ENCODE measurements at regions not wholly inside any gene's neighbourhood (a gene's known extent, or its start where the extent isn't known, plus 50 kb on each side); places are given as distances from the start of the nearest gene placed in this dataset.
"Not testable (repeated sequence)": the region's sequence is repeated elsewhere in the genome, so short reads cannot be mapped to it uniquely, and the experiment has no call there.

DNA sequence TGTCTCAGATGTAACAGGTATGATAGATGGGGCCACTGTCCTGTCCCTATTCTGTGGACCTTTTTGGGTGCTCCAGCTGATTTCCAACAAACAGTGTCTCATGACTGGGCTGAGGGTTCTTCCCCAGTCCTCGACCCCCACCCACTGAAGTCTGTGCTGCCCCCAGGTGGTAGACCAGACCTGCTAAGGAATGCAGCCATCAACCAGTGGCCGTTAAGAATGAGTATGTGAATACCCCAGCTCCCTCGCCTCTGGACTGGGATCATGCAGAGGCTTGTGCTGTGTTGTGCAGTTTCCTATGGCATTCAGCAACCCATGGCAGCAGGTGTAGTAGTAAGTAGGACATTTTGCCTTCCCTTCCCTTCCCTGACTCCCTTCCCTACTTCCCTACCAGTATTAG, 183.1 kb upstream of the KAZN start:
- CTCF ChIA-PET (ENCODE audit: partially characterized antibody) = no interaction called here
- no peak for DNase-seq
- no peaks in the 10 kb centered on the region for H3K36me3 ChIP-seq (ENCODE audit: insufficient read depth, low read length)
- POLR2A ChIA-PET (ENCODE audit: partially characterized antibody) = no interaction called here
- intact Hi-C loops (cut with micrococcal nuclease) = no loop called here
- Mint-ChIP-seq H3K27me3 (peaks cover 0 to 6% of the 10 kb centered on the region in 2 donors), H3K36me3 (no peaks in the 10 kb centered on the region), H3K9me3 (peaks cover 0 to 5% (median 2%) of the 10 kb centered on the region in 8 donors), H3K4me3 (no peak overlapping the region), H3K27ac (no peak overlapping the region), H3K4me1 (no peaks in the 10 kb centered on the region)
- H3K9me3 ChIP-seq (ENCODE audit: control insufficient read depth in 1 of 2, low read length in 2 of 2) = no peaks in the 10 kb centered on the region
- no peak overlapping the region for H3K4me3 ChIP-seq (ENCODE audit: low read length in 2 of 2)
- H3K27me3 ChIP-seq (ENCODE audit: insufficient read depth, low read length) = no peaks in the 10 kb centered on the region
- H3K4me1 ChIP-seq (ENCODE audit: insufficient read depth, low read length) = no peaks in the 10 kb centered on the region
- H3K27ac ChIP-seq (ENCODE audit: low read depth, low read length) = no peak overlapping the region

DNA sequence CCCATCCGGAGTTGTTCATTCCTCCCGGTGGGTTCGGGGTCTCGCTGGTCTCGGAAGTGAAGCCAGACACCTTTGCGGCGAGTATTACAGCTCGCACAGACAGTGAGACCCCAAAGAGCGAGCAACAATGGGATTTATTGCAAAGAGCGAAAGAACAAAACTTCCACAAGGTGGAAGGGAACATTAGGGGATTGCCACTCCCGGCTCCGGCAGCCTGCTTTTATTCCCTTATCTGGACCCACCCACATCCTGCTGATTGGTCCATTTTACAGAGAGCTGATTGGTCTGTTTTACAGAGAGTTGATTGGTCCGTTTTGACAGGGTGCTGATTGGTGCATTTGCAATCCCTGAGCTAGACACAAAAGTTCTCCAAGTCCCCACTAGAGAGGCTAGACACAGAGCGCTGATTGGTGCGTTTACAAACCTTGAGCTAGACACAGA, 178.7 kb upstream of the KAZN start:
- H3K4me3 ChIP-seq (ENCODE audit: low read length in 2 of 2); H3K36me3 Mint-ChIP-seq; H3K4me3 Mint-ChIP-seq; H3K36me3 ChIP-seq (ENCODE audit: insufficient read depth, low read length); H3K9me3 ChIP-seq (ENCODE audit: control insufficient read depth in 1 of 2, low read length in 2 of 2); H3K4me1 ChIP-seq (ENCODE audit: insufficient read depth, low read length); DNase-seq; H3K27ac ChIP-seq (ENCODE audit: low read depth, low read length); H3K27ac Mint-ChIP-seq; H3K27me3 Mint-ChIP-seq; intact Hi-C loops (cut with micrococcal nuclease); H3K27me3 ChIP-seq (ENCODE audit: insufficient read depth, low read length); POLR2A ChIA-PET (ENCODE audit: partially characterized antibody); H3K9me3 Mint-ChIP-seq; H3K4me1 Mint-ChIP-seq: not testable (repeated sequence)
- CTCF ChIA-PET (ENCODE audit: partially characterized antibody) = interaction anchor here (1.3 kb wide), 1 partner anchor 8 kb away, joined by 4 read pairs; no protein-coding TSS in a partner anchor

DNA sequence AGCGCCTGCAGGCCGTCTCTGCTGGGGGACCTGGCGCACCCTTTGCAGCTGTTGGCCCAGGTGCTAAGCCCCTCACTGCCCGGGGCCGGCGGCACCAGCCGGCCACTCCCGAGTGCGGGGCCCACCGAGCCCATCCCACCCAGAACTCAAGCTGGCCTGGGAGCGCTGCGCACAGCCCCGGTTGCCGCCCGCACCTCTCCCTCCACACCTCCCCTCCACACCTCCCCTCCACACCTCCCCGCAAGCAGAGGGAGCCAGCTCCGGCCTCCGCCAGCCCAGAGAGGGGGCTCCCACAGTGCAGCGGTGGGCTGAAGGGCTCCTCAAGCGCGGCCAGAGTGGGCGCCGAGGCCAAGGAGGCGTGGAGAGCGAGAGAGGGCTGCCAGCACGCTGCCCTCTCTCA, 177.8 kb upstream of the KAZN start:
- Histone ChIP-seq H3K27me3 (ENCODE audit: insufficient read depth, low read length) (no peaks in the 10 kb centered on the region), H3K4me3 (ENCODE audit: low read length in 2 of 2) (no peak overlapping the region), H3K36me3 (ENCODE audit: insufficient read depth, low read length) (no peaks in the 10 kb centered on the region), H3K4me1 (ENCODE audit: insufficient read depth, low read length) (no peaks in the 10 kb centered on the region), H3K9me3 (ENCODE audit: control insufficient read depth in 1 of 2, low read length in 2 of 2) (no peaks in the 10 kb centered on the region), H3K27ac (ENCODE audit: low read depth, low read length) (no peak overlapping the region)
- intact Hi-C loops (cut with micrococcal nuclease) = no loop called here
- no peak for DNase-seq
- Mint-ChIP-seq H3K4me3 (no peak overlapping the region), H3K36me3 (no peaks in the 10 kb centered on the region), H3K27ac (no peak overlapping the region), H3K9me3 (peaks cover 0 to 3% (median 0%) of the 10 kb centered on the region in 8 donors), H3K27me3 (peaks cover 0 to 3% of the 10 kb centered on the region in 2 donors), H3K4me1 (no peaks in the 10 kb centered on the region)
- ChIA-PET POLR2A (ENCODE audit: partially characterized antibody) (no interaction called here), CTCF (ENCODE audit: partially characterized antibody) (interaction anchor here (1.3 kb wide), 1 partner anchor 8 kb away, joined by 4 read pairs; no protein-coding TSS in a partner anchor)

DNA sequence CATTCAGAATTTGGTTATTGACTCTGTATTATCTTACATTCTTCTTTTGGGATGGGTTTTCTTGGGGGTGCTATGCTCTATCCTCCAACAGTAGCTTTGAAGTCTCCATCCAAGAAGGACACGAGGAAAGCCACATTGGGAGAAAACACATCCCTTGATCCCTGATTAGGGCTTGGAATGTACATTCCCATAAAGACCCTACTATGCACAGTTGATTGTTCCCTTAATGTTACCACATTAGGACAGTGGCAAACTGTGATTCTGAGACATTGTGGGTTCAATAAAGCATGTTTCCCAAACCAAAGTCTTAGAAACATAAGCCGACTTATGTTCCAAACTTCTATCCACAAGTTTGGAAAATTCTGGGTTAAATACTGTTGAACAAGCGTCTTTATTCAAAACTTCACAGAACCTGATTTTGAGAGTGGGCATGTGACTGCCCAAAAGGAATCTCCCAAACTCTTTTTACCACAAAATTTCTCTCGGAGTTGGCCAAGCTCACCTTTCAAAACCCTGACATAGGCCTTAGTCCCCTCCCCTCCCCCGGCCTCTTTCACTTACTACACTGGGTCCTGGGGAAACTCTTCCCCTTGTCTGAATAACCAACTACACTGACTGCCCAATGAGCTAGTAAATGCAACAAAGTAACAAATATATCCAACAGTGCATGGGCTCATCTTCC, 177.0 kb upstream of the KAZN start:
- intact Hi-C loops (cut with micrococcal nuclease) = no loop called here
- H3K4me1 ChIP-seq (ENCODE audit: insufficient read depth, low read length) = no peaks in the 10 kb centered on the region
- ChIA-PET CTCF (ENCODE audit: partially characterized antibody) (interaction anchor here (1.3 kb wide), 1 partner anchor 9 kb away, joined by 4 read pairs; no protein-coding TSS in a partner anchor), POLR2A (ENCODE audit: partially characterized antibody) (no interaction called here)
- no peaks in the 10 kb centered on the region for H3K9me3 ChIP-seq (ENCODE audit: control insufficient read depth in 1 of 2, low read length in 2 of 2)
- no peak for DNase-seq
- Mint-ChIP-seq H3K27ac (no peak overlapping the region), H3K9me3 (peaks cover 0 to 3% (median 0%) of the 10 kb centered on the region in 8 donors), H3K36me3 (no peaks in the 10 kb centered on the region), H3K4me1 (no peaks in the 10 kb centered on the region), H3K4me3 (no peak overlapping the region), H3K27me3 (peaks cover 0 to 1% of the 10 kb centered on the region in 2 donors)
- no peak overlapping the region for H3K4me3 ChIP-seq (ENCODE audit: low read length in 2 of 2)
- no peaks in the 10 kb centered on the region for H3K27me3 ChIP-seq (ENCODE audit: insufficient read depth, low read length)
- no peak overlapping the region for H3K27ac ChIP-seq (ENCODE audit: low read depth, low read length)
- H3K36me3 ChIP-seq (ENCODE audit: insufficient read depth, low read length) = no peaks in the 10 kb centered on the region

- Mint-ChIP-seq H3K4me3 (no peak overlapping the region), H3K27ac (no peak overlapping the region), H3K9me3 (peaks cover 0 to 3% (median 0%) of the 10 kb centered on the region in 8 donors), H3K27me3 (peaks cover 0 to 1% of the 10 kb centered on the region in 2 donors), H3K4me1 (no peaks in the 10 kb centered on the region), H3K36me3 (no peaks in the 10 kb centered on the region)
- Histone ChIP-seq H3K9me3 (ENCODE audit: control insufficient read depth in 1 of 2, low read length in 2 of 2) (no peaks in the 10 kb centered on the region), H3K4me1 (ENCODE audit: insufficient read depth, low read length) (no peaks in the 10 kb centered on the region), H3K4me3 (ENCODE audit: low read length in 2 of 2) (no peak overlapping the region), H3K36me3 (ENCODE audit: insufficient read depth, low read length) (no peaks in the 10 kb centered on the region), H3K27me3 (ENCODE audit: insufficient read depth, low read length) (no peaks in the 10 kb centered on the region), H3K27ac (ENCODE audit: low read depth, low read length) (no peak overlapping the region)
- ChIA-PET POLR2A (ENCODE audit: partially characterized antibody) (no interaction called here), CTCF (ENCODE audit: partially characterized antibody) (no interaction called here)
- DNase-seq = no peak
- intact Hi-C loops (cut with micrococcal nuclease) = no loop called here
Observed at GRCh38 chr1:14421977-14422609, 176.4 kb upstream of the KAZN start.

- intact Hi-C loops (cut with micrococcal nuclease) = no loop called here
- Mint-ChIP-seq H3K9me3 (peaks cover 0 to 5% (median 0%) of the 10 kb centered on the region in 8 donors), H3K36me3 (no peaks in the 10 kb centered on the region), H3K27me3 (peaks cover 0 to 1% of the 10 kb centered on the region in 2 donors), H3K4me1 (no peaks in the 10 kb centered on the region), H3K27ac (no peak overlapping the region), H3K4me3 (no peak overlapping the region)
- H3K27ac ChIP-seq (ENCODE audit: low read depth, low read length) = no peak overlapping the region
- H3K9me3 ChIP-seq (ENCODE audit: control insufficient read depth in 1 of 2, low read length in 2 of 2) = no peaks in the 10 kb centered on the region
- POLR2A ChIA-PET (ENCODE audit: partially characterized antibody) = no interaction called here
- no peak for DNase-seq
- no peaks in the 10 kb centered on the region for H3K4me1 ChIP-seq (ENCODE audit: insufficient read depth, low read length)
- no peaks in the 10 kb centered on the region for H3K27me3 ChIP-seq (ENCODE audit: insufficient read depth, low read length)
- CTCF ChIA-PET (ENCODE audit: partially characterized antibody) = no interaction called here
- no peaks in the 10 kb centered on the region for H3K36me3 ChIP-seq (ENCODE audit: insufficient read depth, low read length)
- no peak overlapping the region for H3K4me3 ChIP-seq (ENCODE audit: low read length in 2 of 2)
Observed at GRCh38 chr1:14424325-14425002, 174.0 kb upstream of the KAZN start.

DNA sequence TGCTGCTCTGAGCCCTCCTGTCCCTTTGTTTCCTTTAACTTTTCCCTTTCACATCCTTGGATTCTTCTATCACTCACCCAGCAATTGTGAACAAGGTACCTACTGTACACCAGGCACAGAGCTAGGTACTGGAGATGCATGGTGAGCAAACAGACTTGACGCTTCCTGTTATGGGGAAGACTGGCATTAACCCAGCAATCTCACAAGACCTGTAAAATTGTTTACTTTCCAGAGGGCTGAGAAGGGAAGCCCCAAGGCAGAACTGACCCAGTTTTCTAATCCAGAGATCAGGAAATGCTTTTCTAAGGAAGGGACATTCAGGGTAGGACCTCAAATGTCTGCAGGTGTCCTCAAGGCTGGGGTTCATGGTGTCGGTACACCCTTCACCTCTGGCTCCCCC, 171.6 kb upstream of the KAZN start:
- CTCF ChIA-PET (ENCODE audit: partially characterized antibody) = no interaction called here
- Histone ChIP-seq H3K27me3 (ENCODE audit: insufficient read depth, low read length) (no peaks in the 10 kb centered on the region), H3K36me3 (ENCODE audit: insufficient read depth, low read length) (no peaks in the 10 kb centered on the region), H3K4me1 (ENCODE audit: insufficient read depth, low read length) (no peaks in the 10 kb centered on the region), H3K27ac (ENCODE audit: low read depth, low read length) (no peak overlapping the region), H3K4me3 (ENCODE audit: low read length in 2 of 2) (no peak overlapping the region), H3K9me3 (ENCODE audit: control insufficient read depth in 1 of 2, low read length in 2 of 2) (no peaks in the 10 kb centered on the region)
- Mint-ChIP-seq H3K27ac (no peak overlapping the region), H3K4me3 (no peak overlapping the region), H3K4me1 (no peaks in the 10 kb centered on the region), H3K36me3 (no peaks in the 10 kb centered on the region), H3K9me3 (peaks cover 0 to 2% (median 0%) of the 10 kb centered on the region in 8 donors), H3K27me3 (peaks cover 1 to 2% of the 10 kb centered on the region in 2 donors)
- intact Hi-C loops (cut with micrococcal nuclease) = no loop called here
- POLR2A ChIA-PET (ENCODE audit: partially characterized antibody) = no interaction called here
- no peak for DNase-seq
